ENCODE measurements at regions not wholly inside any gene's neighbourhood (a gene's known extent, or its start where the extent isn't known, plus 50 kb on each side); places are given as distances from the start of the nearest gene placed in this dataset.

DNA sequence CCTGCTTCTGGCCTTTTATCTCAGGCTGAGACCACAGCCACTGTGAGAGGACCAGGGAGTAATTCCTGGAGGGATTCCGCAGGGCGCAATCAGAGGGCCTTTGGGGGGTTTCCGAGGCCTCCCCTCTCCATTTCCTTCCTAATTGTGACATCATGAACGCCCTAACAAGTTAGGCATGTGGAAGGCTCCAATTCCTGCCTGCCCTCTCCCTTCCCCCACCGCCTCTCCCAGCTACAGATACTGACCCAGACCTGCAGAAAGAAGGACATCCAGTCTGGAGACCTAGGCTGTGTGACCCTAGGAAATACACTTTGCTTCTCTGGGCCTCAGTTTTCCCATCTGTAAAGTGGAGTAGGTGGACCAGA is 637.9 kb downstream of the MED13L start:
- CTCF ChIA-PET = no interaction called here
- ATAC-seq (no peak), DNase-seq (no peak)
- Mint-ChIP-seq H3K4me1 (ENCODE audit: low read depth) (no peaks in the 10 kb centered on the region), H3K27ac (no peak overlapping the region), H3K9me3 (ENCODE audit: insufficient read depth) (no peaks in the 10 kb centered on the region), H3K27me3 (ENCODE audit: low read depth) (no peaks in the 10 kb centered on the region), H3K36me3 (ENCODE audit: low read depth) (no peaks in the 10 kb centered on the region), H3K4me3 (no peak overlapping the region)
- POLR2A ChIA-PET = no interaction called here

DNA sequence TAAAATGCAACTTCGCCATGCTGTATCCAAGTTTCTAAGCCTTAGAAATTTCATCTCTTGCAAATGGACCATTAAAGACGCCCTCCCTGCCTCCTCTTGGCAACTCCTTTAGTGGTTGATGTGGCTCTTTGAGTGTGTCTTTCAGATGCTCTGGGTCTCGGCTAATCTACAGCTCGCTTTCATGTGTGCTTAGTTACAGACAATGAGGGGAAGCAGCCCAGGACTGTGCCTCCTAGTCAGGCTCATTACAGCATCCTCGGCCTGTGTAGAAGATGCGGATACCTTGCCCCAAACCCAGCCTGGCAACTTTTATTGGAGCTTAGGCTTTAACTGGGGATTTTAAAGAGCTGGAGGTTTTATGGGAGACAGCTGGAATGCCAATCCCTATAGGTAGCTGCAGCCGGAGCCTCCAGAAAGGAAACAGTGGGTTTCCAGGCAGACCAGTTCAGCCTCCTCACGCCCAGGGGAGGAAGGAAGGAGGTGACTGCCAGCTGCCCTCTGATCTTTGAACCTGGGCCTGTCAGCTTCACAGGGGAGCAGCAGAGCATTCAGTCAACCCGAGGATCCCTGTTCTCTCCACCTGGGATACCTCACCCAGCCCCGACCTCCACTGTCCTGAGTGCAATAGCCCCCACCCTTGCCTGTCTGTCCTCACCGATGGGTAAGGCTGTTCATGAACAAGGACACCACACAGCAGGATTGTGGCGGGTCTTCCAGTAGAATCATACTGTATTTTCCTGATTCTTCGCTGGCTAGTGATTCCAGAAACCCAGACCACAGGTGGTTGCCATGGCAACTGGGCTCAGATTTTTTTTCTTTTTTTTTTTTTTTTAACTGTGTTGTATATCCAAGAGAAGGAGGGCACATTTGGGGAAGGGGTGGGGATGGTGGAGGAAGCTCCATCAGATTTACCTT is 638.5 kb downstream of the MED13L start:
- H3K27me3 Mint-ChIP-seq (ENCODE audit: low read depth) = no peaks in the 10 kb centered on the region
- ATAC-seq = no peak
- no peaks in the 10 kb centered on the region for H3K36me3 Mint-ChIP-seq (ENCODE audit: low read depth)
- H3K27ac Mint-ChIP-seq = no peak overlapping the region
- no peaks in the 10 kb centered on the region for H3K9me3 Mint-ChIP-seq (ENCODE audit: insufficient read depth)
- H3K4me3 Mint-ChIP-seq = no peak overlapping the region
- H3K4me1 Mint-ChIP-seq (ENCODE audit: low read depth) = no peaks in the 10 kb centered on the region
- CTCF ChIA-PET = no interaction called here
- POLR2A ChIA-PET = no interaction called here
- no peak for DNase-seq

DNA sequence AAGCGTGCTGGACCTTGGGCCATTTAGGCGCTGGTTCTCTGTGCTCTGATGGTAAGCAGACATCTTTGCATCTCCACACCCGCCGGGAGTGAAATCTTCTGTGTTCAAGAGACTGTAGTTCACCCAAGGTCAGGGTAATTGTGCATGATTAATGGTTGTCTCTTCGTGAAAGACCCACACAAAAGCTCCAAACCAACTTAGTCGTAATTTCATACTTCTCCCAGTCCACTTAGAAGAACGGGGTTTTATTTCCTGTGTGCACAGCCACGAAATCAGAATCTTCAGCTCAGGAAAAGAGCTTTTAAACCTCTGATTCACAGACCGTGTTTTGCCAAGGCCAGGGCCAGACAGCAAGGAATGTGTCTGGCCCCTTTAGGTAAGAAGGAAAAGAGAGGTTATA is 640.9 kb downstream of the MED13L start:
- CTCF ChIA-PET = no interaction called here
- ATAC-seq = no peak
- no peak for DNase-seq
- POLR2A ChIA-PET = no interaction called here
- Mint-ChIP-seq H3K4me3 (no peak overlapping the region), H3K9me3 (ENCODE audit: insufficient read depth) (no peaks in the 10 kb centered on the region), H3K36me3 (ENCODE audit: low read depth) (no peaks in the 10 kb centered on the region), H3K27me3 (ENCODE audit: low read depth) (no peaks in the 10 kb centered on the region), H3K27ac (no peak overlapping the region), H3K4me1 (ENCODE audit: low read depth) (no peaks in the 10 kb centered on the region)

DNA sequence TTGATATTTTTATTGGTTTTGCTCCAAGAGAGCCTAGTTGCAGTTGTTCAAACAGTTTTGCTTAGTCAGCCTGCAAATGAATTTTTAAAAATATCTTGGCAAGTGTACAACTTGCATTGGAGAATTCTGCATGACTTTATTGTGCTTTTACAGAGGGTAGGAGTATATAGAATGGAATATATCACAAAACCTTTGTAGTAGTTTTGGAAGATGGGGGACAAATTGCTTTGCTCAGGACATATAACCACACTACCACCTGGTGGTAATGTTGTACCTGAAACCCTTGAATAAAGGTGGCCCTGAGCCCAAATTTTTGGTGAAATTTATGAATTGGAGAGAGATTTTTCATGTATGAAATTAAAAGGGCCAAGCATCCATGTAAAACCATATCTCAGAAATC is 645.2 kb downstream of the MED13L start:
- POLR2A ChIA-PET = no interaction called here
- DNase-seq (no peak), ATAC-seq (no peak)
- Mint-ChIP-seq H3K4me1 (ENCODE audit: low read depth) (no peaks in the 10 kb centered on the region), H3K4me3 (no peak overlapping the region), H3K27me3 (ENCODE audit: low read depth) (no peaks in the 10 kb centered on the region), H3K9me3 (ENCODE audit: insufficient read depth) (no peaks in the 10 kb centered on the region), H3K36me3 (ENCODE audit: low read depth) (no peaks in the 10 kb centered on the region), H3K27ac (no peak overlapping the region)
- CTCF ChIA-PET = no interaction called here

DNA sequence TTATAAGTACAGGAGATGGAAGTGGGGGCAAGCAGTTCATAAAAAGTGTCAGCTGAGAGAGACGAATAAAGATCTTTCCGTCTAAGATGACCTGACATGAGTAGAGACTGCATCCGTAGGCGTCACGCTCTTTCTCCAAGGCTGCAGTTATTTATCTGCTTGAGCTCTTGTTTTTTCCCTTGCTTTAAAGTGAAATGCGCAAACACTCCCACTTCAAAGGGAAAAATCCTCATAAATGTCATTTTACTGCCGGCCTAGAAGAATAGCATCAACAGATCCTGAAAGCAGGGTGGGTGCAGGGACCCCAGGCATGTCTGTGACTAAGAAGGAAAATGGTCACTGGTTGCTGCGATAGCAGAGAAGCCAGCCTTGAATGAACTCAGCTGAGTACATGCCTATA is 647.4 kb downstream of the MED13L start:
- ChIA-PET POLR2A (no interaction called here), CTCF (no interaction called here)
- Mint-ChIP-seq H3K27ac (no peak overlapping the region), H3K9me3 (ENCODE audit: insufficient read depth) (no peaks in the 10 kb centered on the region), H3K36me3 (ENCODE audit: low read depth) (no peaks in the 10 kb centered on the region), H3K4me3 (no peak overlapping the region), H3K27me3 (ENCODE audit: low read depth) (no peaks in the 10 kb centered on the region), H3K4me1 (ENCODE audit: low read depth) (no peaks in the 10 kb centered on the region)
- DNase-seq = no peak
- no peak for ATAC-seq

DNA sequence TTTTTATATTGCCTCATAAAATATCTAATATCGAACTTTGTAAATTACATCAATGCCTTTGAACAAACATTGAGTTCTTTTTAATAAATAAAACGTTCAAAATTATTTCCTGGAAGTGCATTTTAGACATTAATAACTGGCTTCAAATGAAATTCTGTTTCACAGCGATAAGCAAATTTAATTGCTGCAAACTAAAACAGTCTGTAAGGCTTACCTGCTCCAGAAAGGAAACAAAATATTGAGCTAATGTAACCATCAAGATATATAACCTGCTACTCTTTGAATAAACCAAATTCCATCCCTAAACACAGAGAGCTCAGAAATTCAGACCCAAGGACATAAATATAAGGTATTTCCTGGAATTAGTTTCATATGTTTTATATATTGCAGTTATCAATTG is 651.3 kb downstream of the MED13L start:
- H3K27me3 Mint-ChIP-seq (ENCODE audit: low read depth) = no peaks in the 10 kb centered on the region
- POLR2A ChIA-PET = no interaction called here
- no peak overlapping the region for H3K27ac Mint-ChIP-seq
- H3K4me1 Mint-ChIP-seq (ENCODE audit: low read depth) = no peaks in the 10 kb centered on the region
- ATAC-seq = no peak
- H3K4me3 Mint-ChIP-seq = no peak overlapping the region
- no peaks in the 10 kb centered on the region for H3K36me3 Mint-ChIP-seq (ENCODE audit: low read depth)
- CTCF ChIA-PET = no interaction called here
- H3K9me3 Mint-ChIP-seq (ENCODE audit: insufficient read depth) = no peaks in the 10 kb centered on the region
- DNase-seq = no peak

DNA sequence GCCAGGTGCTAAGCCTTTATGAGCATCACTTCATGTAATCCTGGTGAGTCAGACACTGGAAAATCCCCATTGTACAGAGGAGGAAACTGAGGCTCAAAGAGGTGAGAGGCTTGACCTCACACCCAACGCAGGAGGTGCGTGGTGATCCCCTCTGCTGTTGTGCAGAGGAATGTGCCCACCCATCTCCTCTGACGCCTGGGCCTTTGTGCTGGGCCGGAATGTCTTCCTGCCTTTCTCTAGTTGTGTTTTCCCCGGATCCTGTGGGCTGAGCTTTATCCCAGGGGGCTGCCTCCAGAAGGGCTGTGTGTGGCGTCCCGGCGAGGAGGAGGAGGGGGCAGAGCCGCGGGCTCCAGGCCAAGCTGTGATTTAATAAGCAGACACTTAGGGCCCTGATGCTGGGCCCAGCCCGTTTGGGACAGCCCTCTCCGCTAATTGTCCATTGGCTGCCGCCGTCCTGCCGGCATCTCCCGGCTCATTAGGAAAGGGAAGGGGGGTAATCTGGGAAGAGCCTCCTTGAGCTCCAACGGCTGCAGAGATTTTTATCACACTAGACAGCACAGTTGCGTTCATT is 653.6 kb downstream of the MED13L start:
- POLR2A ChIA-PET = no interaction called here
- no peak overlapping the region for H3K27ac Mint-ChIP-seq
- CTCF ChIA-PET = no interaction called here

DNA sequence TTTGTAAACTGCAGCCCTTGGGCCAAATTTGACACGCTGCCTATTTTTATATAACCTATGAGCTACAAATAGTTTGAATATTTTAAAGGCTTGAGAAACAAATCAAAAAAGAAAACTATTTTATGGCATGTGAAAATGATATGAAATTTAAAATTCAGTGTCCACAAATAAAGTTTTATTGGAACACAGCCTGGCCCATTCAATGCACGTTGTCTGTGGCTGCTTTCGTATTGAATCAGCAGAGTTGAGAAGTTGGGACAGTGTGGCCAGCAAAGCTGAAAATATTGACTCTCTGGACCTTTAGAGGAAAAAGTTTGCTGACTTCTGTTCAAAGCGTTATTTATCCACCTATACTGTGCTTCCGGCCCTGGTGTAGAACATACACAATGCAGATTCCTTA is 654.2 kb downstream of the MED13L start:
- Mint-ChIP-seq H3K36me3 (ENCODE audit: low read depth) (no peaks in the 10 kb centered on the region), H3K4me1 (ENCODE audit: low read depth) (no peaks in the 10 kb centered on the region), H3K27ac (no peak overlapping the region), H3K27me3 (ENCODE audit: low read depth) (no peaks in the 10 kb centered on the region), H3K9me3 (ENCODE audit: insufficient read depth) (peaks cover under 1% of the 10 kb centered on the region), H3K4me3 (no peak overlapping the region)
- DNase-seq = no peak
- no peak for ATAC-seq
- POLR2A ChIA-PET = no interaction called here
- CTCF ChIA-PET = no interaction called here

More for the DNA sequence above, 653.6 kb downstream of the MED13L start:
- no peaks in the 10 kb centered on the region for H3K27me3 Mint-ChIP-seq (ENCODE audit: low read depth)
- H3K4me1 Mint-ChIP-seq (ENCODE audit: low read depth) = no peaks in the 10 kb centered on the region
- no peak for DNase-seq
- ATAC-seq = no peak
- H3K9me3 Mint-ChIP-seq (ENCODE audit: insufficient read depth) = no peaks in the 10 kb centered on the region
- H3K36me3 Mint-ChIP-seq (ENCODE audit: low read depth) = no peaks in the 10 kb centered on the region
- no peak overlapping the region for H3K4me3 Mint-ChIP-seq

DNA sequence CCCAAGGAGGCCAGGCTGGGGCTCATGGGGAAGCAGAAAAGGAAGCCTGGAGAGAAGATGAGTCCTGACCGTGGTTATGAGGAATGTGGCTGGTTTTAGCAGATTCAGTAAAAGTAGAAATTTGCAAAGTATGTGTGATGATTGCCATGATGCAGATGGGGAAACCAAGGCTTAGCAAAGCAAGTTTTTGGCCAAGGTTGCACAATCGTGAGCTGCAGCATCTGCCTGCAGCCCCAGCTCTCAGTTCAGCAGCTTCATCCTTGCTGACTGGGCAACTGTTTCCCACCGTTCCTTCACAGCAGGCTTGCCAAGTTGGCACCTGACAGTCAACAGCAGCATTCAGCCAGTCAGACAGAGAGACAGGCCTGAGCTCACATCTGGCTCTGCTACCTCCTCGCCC is 656.7 kb downstream of the MED13L start:
- DNase-seq (no peak), ATAC-seq (no peak)
- POLR2A ChIA-PET = no interaction called here
- Mint-ChIP-seq H3K4me1 (ENCODE audit: low read depth) (no peaks in the 10 kb centered on the region), H3K36me3 (ENCODE audit: low read depth) (no peaks in the 10 kb centered on the region), H3K27ac (no peak overlapping the region), H3K9me3 (ENCODE audit: insufficient read depth) (peaks cover 7% of the 10 kb centered on the region), H3K4me3 (no peak overlapping the region), H3K27me3 (ENCODE audit: low read depth) (no peaks in the 10 kb centered on the region)
- CTCF ChIA-PET = no interaction called here

DNA sequence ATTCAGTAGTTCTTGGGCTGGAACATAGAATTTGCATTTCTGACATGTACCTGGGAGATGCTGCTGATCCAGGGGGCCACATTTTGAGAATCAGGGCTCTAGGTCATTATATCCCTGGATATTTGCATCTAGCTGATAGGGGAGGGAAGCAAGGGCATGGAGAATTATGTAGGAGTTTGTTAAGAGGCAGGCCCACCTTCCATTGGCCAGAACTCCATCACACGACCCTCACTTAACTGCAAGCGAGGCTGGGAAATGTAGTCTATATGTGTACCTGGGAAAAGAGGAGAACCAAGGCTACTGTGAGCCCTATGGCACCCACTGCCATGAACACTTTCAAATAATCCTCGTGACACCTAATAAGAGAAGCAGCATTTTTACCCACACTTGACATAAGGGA is 657.6 kb downstream of the MED13L start:
- H3K4me3 Mint-ChIP-seq = no peak overlapping the region
- H3K9me3 Mint-ChIP-seq (ENCODE audit: insufficient read depth) = peaks cover 7% of the 10 kb centered on the region
- no peak for ATAC-seq
- ChIA-PET POLR2A (no interaction called here), CTCF (no interaction called here)
- H3K36me3 Mint-ChIP-seq (ENCODE audit: low read depth) = no peaks in the 10 kb centered on the region
- H3K27ac Mint-ChIP-seq = no peak overlapping the region
- no peaks in the 10 kb centered on the region for H3K4me1 Mint-ChIP-seq (ENCODE audit: low read depth)
- no peaks in the 10 kb centered on the region for H3K27me3 Mint-ChIP-seq (ENCODE audit: low read depth)
- no peak for DNase-seq

DNA sequence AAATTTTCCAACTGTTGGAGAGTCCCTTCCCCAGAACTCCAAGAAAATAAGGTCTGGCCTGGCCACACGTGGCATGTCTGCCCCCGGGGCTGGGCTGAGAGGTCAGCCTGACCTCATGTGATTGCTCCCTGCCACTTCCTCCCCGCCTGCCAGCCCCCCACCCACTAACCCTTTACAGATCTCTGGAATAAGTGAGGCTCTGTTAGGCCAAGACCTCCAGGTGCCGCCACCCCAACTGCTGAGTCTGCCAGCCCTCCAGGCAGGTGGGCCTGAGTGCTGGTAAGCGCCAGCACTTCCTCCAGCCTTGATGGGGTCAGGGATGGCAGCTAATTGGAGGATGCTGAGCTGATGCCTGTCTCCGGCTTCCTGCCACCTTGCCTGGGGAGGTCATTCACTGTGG is 658.4 kb downstream of the MED13L start:
- no peaks in the 10 kb centered on the region for H3K36me3 Mint-ChIP-seq (ENCODE audit: low read depth)
- ATAC-seq = no peak
- peaks cover 9% of the 10 kb centered on the region for H3K9me3 Mint-ChIP-seq (ENCODE audit: insufficient read depth)
- H3K27me3 Mint-ChIP-seq (ENCODE audit: low read depth) = no peaks in the 10 kb centered on the region
- POLR2A ChIA-PET = no interaction called here
- H3K4me3 Mint-ChIP-seq = no peak overlapping the region
- CTCF ChIA-PET = no interaction called here
- no peaks in the 10 kb centered on the region for H3K4me1 Mint-ChIP-seq (ENCODE audit: low read depth)
- DNase-seq = no peak
- no peak overlapping the region for H3K27ac Mint-ChIP-seq

DNA sequence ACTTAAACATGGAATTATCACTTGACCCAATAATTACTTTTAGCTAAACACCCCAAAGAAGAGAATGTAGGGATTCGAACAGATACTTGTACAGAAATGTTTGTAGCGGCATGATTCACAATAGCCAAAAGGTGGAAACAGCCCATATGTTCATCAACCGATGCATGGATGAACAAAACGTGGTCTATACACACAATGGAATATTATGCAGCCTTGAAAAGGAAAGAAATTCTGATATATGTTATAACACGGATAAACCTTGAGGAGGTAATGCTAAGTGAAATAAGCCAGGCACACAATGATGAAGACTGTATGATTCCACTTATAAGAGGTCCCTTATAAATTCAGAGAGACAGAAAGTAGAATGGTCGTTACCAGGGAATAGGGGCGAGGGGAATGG is 659.4 kb downstream of the MED13L start:
- Mint-ChIP-seq H3K36me3 (ENCODE audit: low read depth) (no peaks in the 10 kb centered on the region), H3K27ac (no peak overlapping the region), H3K9me3 (ENCODE audit: insufficient read depth) (peaks cover 11% of the 10 kb centered on the region), H3K27me3 (ENCODE audit: low read depth) (no peaks in the 10 kb centered on the region), H3K4me1 (ENCODE audit: low read depth) (no peaks in the 10 kb centered on the region), H3K4me3 (no peak overlapping the region)
- ATAC-seq = no peak
- ChIA-PET POLR2A (no interaction called here), CTCF (no interaction called here)
- DNase-seq = no peak

DNA sequence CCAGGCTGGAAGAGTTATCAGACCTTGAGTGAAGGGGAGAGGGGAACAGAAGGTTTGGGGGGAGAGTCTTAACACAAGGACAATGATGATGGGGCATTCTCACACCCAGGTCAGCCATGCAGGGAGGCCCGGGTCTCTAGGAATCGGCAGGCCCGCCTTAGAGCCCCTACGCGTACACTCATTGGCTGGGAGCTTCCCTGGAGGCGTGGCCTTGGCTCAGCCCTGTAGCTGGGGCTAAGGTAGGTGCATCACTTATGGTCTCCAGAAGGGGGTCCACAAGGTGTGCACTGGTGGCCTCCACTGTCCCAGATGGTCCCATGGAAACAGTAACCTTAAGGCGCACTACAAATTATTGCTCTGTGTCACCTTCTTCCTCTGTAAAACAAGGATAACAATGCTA is 660.1 kb downstream of the MED13L start:
- H3K36me3 Mint-ChIP-seq (ENCODE audit: low read depth) = no peaks in the 10 kb centered on the region
- H3K4me3 Mint-ChIP-seq = no peak overlapping the region
- H3K9me3 Mint-ChIP-seq (ENCODE audit: insufficient read depth) = peaks cover 11% of the 10 kb centered on the region
- POLR2A ChIA-PET = no interaction called here
- no peaks in the 10 kb centered on the region for H3K27me3 Mint-ChIP-seq (ENCODE audit: low read depth)
- H3K27ac Mint-ChIP-seq = no peak overlapping the region
- ATAC-seq (no peak), DNase-seq (no peak)
- no peaks in the 10 kb centered on the region for H3K4me1 Mint-ChIP-seq (ENCODE audit: low read depth)
- CTCF ChIA-PET = no interaction called here
